Fibroblast of lung (primary cell): ENCODE measurements at regions not wholly inside any gene's neighbourhood (a gene's known extent, or its start where the extent isn't known, plus 50 kb on each side); places are given as distances from the start of the nearest gene placed in this dataset.

ENCODE experiments used
- CTCF ChIP-seq, 2 donors: IDR thresholded peaks in 1 of 2; conservative IDR thresholded peaks in 1 of 2; 1 replicate in 1 of 2; 2 replicates in 1 of 2; pipeline ENCODE4 v1.5.1; 2011 to 2012; ENCODE audit warnings: low read length in 2 of 2, control low read depth in 1 of 2, inconsistent platforms in 1 of 2, low read depth in 1 of 2, mild to moderate bottlenecking in 1 of 2
- EZH2 ChIP-seq: IDR thresholded peaks from 2 replicates; pipeline ENCODE4 v1.5.1; 2012; ENCODE audit warnings: low read length, control low read depth, mild to moderate bottlenecking; ENCODE audit errors: missing control alignments

DNA sequence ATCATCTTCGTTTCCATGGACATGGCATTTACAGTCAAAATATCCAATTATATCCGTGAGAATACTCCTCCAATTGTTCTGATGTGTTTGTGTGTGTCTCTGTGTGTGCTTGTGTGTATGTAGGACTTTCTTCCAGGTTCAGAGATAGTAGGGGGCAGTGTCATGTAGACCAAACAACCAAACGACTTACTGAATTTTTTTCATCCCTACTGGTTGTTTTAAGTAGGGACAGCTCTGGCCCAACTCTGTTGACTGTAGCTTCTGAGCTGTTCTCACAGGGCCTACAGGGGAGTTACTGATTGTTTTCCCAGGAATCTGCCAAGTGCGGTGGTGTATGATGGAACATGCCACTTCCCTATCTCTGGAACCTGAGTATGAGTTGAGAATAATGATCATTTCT lies 69.6 kb downstream of the ETAA1 start:
- TF ChIP-seq CTCF (conservative IDR thresholded peaks at IDR 0.05 in 1 of 2, IDR thresholded peaks at IDR 0.05 in 1 of 2; ENCODE audit: low read depth in 1 of 2, low read length in 2 of 2) (no peak), EZH2 (no peak)
